HG02798 (cell line): ENCODE measurements at regions not wholly inside any gene's neighbourhood (a gene's known extent, or its start where the extent isn't known, plus 50 kb on each side); places are given as distances from the start of the nearest gene placed in this dataset.

Source experiments
- ATAC-seq: cut with Tn5 transposase; IDR thresholded peaks from one replicate; pipeline ENCODE4 v1.9.1; 2021; ENCODE audit warnings: mild to moderate bottlenecking; ENCODE audit not compliant: unreplicated experiment, poor library complexity

- ATAC-seq, result no peak
Observed at GRCh38 chr12:126781593-126781992, 1485.4 kb upstream of the TMEM132C start.

- no peak for ATAC-seq
Observed at GRCh38 chr12:126782083-126782482, 1484.9 kb upstream of the TMEM132C start.

- no peak for ATAC-seq
Observed at GRCh38 chr12:126784328-126784921, 1482.5 kb upstream of the TMEM132C start.

GRCh38 chr12:126789963-126790362 is 1477.0 kb upstream of the TMEM132C start:
- ATAC-seq, result no peak

- ATAC-seq, result no peak
Observed at GRCh38 chr12:126791122-126791521, 1475.8 kb upstream of the TMEM132C start.

- no peak for ATAC-seq
Observed at GRCh38 chr12:126792411-126792810, 1474.6 kb upstream of the TMEM132C start.

GRCh38 chr12:126797525-126797924 is 1469.4 kb upstream of the TMEM132C start:
- no peak for ATAC-seq

GRCh38 chr12:126798449-126798848 is 1468.5 kb upstream of the TMEM132C start:
- ATAC-seq, result no peak

GRCh38 chr12:126807312-126807865 is 1459.6 kb upstream of the TMEM132C start:
- ATAC-seq, result no peak

- ATAC-seq, result no peak
Observed at GRCh38 chr12:126811391-126811790, 1455.6 kb upstream of the TMEM132C start.

GRCh38 chr12:126819554-126819953 is 1447.4 kb upstream of the TMEM132C start:
- ATAC-seq, result no peak

GRCh38 chr12:126830778-126831680 is 1435.9 kb upstream of the TMEM132C start:
- ATAC-seq, result no peak

- ATAC-seq, result no peak
Observed at GRCh38 chr12:126837697-126838096, 1429.3 kb upstream of the TMEM132C start.

- no peak for ATAC-seq
Observed at GRCh38 chr12:126843915-126844669, 1422.9 kb upstream of the TMEM132C start.

GRCh38 chr12:126847005-126847629 is 1419.9 kb upstream of the TMEM132C start:
- peak; percentile 36 for ATAC-seq

GRCh38 chr12:126855768-126856167 is 1411.2 kb upstream of the TMEM132C start:
- no peak for ATAC-seq

- no peak for ATAC-seq
Observed at GRCh38 chr12:126856958-126857357, 1410.0 kb upstream of the TMEM132C start.

GRCh38 chr12:126858560-126858959 is 1408.4 kb upstream of the TMEM132C start:
- no peak for ATAC-seq

GRCh38 chr12:126860210-126860609 is 1406.8 kb upstream of the TMEM132C start:
- ATAC-seq, result no peak

GRCh38 chr12:126862500-126862899 is 1404.5 kb upstream of the TMEM132C start:
- ATAC-seq, result no peak
